ENCODE measurements at regions not wholly inside any gene's neighbourhood (a gene's known extent, or its start where the extent isn't known, plus 50 kb on each side); places are given as distances from the start of the nearest gene placed in this dataset.

DNA sequence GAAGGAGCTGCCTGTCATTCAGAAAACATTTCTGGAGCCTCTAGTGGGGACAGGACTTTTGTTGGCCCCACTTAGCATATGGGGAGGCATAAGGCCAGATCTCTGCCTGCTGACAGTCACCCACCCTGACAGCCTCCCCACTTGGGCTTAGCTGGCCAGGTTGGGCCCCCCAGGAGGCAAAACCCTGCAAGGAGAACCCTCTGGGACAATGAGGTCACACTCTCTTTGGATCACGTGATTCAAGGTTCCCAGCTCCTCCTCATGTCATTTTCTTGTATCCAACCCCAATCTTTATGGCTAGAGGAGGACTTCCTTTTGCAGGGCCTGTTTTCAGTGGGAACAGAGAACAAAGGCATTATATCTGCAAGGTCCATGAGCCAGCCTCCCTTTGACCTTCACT lies 60.0 kb downstream of the NAV1 start:
- no peak for TF ChIP-seq ZFX (IDR thresholded peaks at IDR 0.05; ENCODE audit: borderline replicate concordance)
- TF ChIP-seq, protein P1, sequence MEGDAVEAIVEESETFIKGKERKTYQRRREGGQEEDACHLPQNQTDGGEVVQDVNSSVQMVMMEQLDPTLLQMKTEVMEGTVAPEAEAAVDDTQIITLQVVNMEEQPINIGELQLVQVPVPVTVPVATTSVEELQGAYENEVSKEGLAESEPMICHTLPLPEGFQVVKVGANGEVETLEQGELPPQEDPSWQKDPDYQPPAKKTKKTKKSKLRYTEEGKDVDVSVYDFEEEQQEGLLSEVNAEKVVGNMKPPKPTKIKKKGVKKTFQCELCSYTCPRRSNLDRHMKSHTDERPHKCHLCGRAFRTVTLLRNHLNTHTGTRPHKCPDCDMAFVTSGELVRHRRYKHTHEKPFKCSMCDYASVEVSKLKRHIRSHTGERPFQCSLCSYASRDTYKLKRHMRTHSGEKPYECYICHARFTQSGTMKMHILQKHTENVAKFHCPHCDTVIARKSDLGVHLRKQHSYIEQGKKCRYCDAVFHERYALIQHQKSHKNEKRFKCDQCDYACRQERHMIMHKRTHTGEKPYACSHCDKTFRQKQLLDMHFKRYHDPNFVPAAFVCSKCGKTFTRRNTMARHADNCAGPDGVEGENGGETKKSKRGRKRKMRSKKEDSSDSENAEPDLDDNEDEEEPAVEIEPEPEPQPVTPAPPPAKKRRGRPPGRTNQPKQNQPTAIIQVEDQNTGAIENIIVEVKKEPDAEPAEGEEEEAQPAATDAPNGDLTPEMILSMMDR (IDR thresholded peaks at IDR 0.05), result no peak

Data from 22Rv1 (cell line).